HepG2 (cell line): ENCODE measurements at regions not wholly inside any gene's neighbourhood (a gene's known extent, or its start where the extent isn't known, plus 50 kb on each side); places are given as distances from the start of the nearest gene placed in this dataset.

Experiments
- CTCF ChIP-seq: sonication (generic); formaldehyde crosslinking; IDR thresholded peaks from 2 replicates; pipeline ENCODE4 v1.5.0; 2020; ENCODE audit warnings: mild to moderate bottlenecking, missing genetic modification reagents, moderate library complexity
- FOXO1 ChIP-seq: sonication (generic); formaldehyde crosslinking; IDR thresholded peaks from 2 replicates; pipeline ENCODE4 v1.4.0; 2020; ENCODE audit warnings: missing genetic modification reagents
- FOXP1 ChIP-seq, 2 experiments: fragments of 450-650 bp in 1 of 2; IDR thresholded peaks; 2 replicates each; pipeline ENCODE4 v1.6.1; 2017 to 2018; ENCODE audit warnings: antibody characterized with exemption in 1 of 2
- GATAD2A ChIP-seq: IDR thresholded peaks from 2 replicates; pipeline ENCODE4 v1.6.1; 2016
- GTF3A ChIP-seq: sonication (generic); formaldehyde crosslinking; conservative IDR thresholded peaks from 2 replicates; pipeline ENCODE4 v1.4.0; 2020; ENCODE audit warnings: mild to moderate bottlenecking, missing genetic modification reagents
- HMGXB4 ChIP-seq, 2 experiments: sonication (generic) in 1 of 2; formaldehyde crosslinking in 1 of 2; IDR thresholded peaks; 2 replicates each; pipeline versions ENCODE4 v1.4.0 to v1.6.1; 2018 to 2020; ENCODE audit warnings: missing genetic modification reagents in 2 of 2, borderline replicate concordance in 1 of 2, low read depth in 1 of 2, mild to moderate bottlenecking in 1 of 2, missing biosample characterization in 1 of 2
- HNRNPL ChIP-seq: fragments of 200-400 bp; formaldehyde crosslinking; IDR thresholded peaks from 2 replicates; pipeline ENCODE4 v1.6.1; 2017; ENCODE audit warnings: mild to moderate bottlenecking, low read depth, low read length
- ISX ChIP-seq: sonication (generic); formaldehyde crosslinking; conservative IDR thresholded peaks from 2 replicates; pipeline ENCODE4 v1.5.0; 2020; ENCODE audit warnings: missing genetic modification reagents
- MYNN ChIP-seq: sonication (generic); formaldehyde crosslinking; IDR thresholded peaks from 2 replicates; pipeline ENCODE4 v1.4.0; 2020; ENCODE audit warnings: mild to moderate bottlenecking, low read depth, missing genetic modification reagents
- NFIB ChIP-seq: sonication (generic); formaldehyde crosslinking; IDR thresholded peaks from 2 replicates; pipeline ENCODE4 v1.9.0; 2021; ENCODE audit warnings: missing genetic modification reagents, mild to moderate bottlenecking, borderline replicate concordance
- ZGPAT ChIP-seq: IDR thresholded peaks from 2 replicates; pipeline ENCODE4 v1.6.1; 2016; ENCODE audit warnings: mild to moderate bottlenecking
- ZIK1 ChIP-seq: sonication (generic); formaldehyde crosslinking; IDR thresholded peaks from 2 replicates; pipeline ENCODE4 v1.5.0; 2020; ENCODE audit warnings: mild to moderate bottlenecking, low read depth, missing genetic modification reagents, borderline replicate concordance
- ZNF232 ChIP-seq: sonication (generic); formaldehyde crosslinking; IDR thresholded peaks from 2 replicates; pipeline ENCODE4 v1.4.0; 2020; ENCODE audit warnings: missing genetic modification reagents, borderline replicate concordance
- ZNF841 ChIP-seq: sonication (generic); formaldehyde crosslinking; IDR thresholded peaks from 2 replicates; pipeline ENCODE4 v1.8.1; 2023; ENCODE audit warnings: missing genetic modification reagents, borderline replicate concordance
- TF ChIP-seq, protein P1 (sequence below): sonication (generic); formaldehyde crosslinking; IDR thresholded peaks from 2 replicates; pipeline ENCODE4 v1.4.0; 2020; ENCODE audit warnings: mild to moderate bottlenecking, missing genetic modification reagents

DNA sequence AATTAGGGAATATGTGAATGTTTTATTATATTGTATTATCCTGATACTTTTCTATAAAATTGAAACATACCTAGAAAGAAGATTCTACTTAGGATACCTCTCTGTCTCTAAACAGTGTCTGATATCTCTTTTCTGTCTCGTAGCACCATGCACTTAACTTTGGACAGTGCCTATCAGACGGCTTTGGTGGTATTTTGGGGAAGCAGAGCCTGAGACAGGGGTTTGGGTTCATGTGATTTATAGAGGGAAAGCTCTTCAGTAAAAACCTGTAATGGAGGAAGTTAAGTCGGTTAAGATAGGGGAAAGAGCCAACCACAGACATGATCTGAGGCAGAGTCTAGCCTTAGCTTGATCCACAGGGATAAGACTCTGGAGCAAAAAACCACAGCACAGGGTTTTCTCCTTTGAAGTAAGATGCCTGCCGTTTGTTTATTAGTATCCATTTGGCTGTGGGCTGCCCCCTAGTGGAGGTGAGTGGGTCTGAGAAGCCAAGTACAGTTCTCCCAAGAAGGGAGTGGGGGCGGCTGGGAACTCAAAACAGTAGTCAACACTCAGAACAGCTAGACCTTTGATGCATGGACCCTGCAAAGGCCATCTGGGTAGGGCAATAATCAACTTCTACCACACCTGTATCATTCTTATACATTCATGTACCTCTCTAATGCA, 141.2 kb upstream of the ASTN2 start (continued):
- no peak for TF ChIP-seq ZGPAT (CRISPR knock-in tag)
- no peak for TF ChIP-seq GTF3A (CRISPR knock-in tag)
- TF ChIP-seq FOXP1 (IDR thresholded peaks at IDR 0.05) = no peak
- TF ChIP-seq FOXP1 (CRISPR knock-in tag; IDR thresholded peaks at IDR 0.05) = 0 out of 2 replicates have a peak, but pooled peaks have one; percentile 13
- TF ChIP-seq HNRNPL = no peak
- TF ChIP-seq ZIK1 (CRISPR knock-in tag) = no peak
- TF ChIP-seq HMGXB4 (CRISPR knock-in tag; IDR thresholded peaks at IDR 0.05; ENCODE audit: borderline replicate concordance in 1 of 2, low read depth in 1 of 2) = no peak
- TF ChIP-seq CTCF = peak; percentile 76
- TF ChIP-seq MYNN (CRISPR knock-in tag) = no peak
- TF ChIP-seq FOXO1 = 0 out of 2 replicates have a peak, but pooled peaks have one; percentile 51
- TF ChIP-seq NFIB = no peak
- no peak for TF ChIP-seq ZNF841
- TF ChIP-seq ISX (CRISPR knock-in tag) = no peak
- TF ChIP-seq, protein P1, sequence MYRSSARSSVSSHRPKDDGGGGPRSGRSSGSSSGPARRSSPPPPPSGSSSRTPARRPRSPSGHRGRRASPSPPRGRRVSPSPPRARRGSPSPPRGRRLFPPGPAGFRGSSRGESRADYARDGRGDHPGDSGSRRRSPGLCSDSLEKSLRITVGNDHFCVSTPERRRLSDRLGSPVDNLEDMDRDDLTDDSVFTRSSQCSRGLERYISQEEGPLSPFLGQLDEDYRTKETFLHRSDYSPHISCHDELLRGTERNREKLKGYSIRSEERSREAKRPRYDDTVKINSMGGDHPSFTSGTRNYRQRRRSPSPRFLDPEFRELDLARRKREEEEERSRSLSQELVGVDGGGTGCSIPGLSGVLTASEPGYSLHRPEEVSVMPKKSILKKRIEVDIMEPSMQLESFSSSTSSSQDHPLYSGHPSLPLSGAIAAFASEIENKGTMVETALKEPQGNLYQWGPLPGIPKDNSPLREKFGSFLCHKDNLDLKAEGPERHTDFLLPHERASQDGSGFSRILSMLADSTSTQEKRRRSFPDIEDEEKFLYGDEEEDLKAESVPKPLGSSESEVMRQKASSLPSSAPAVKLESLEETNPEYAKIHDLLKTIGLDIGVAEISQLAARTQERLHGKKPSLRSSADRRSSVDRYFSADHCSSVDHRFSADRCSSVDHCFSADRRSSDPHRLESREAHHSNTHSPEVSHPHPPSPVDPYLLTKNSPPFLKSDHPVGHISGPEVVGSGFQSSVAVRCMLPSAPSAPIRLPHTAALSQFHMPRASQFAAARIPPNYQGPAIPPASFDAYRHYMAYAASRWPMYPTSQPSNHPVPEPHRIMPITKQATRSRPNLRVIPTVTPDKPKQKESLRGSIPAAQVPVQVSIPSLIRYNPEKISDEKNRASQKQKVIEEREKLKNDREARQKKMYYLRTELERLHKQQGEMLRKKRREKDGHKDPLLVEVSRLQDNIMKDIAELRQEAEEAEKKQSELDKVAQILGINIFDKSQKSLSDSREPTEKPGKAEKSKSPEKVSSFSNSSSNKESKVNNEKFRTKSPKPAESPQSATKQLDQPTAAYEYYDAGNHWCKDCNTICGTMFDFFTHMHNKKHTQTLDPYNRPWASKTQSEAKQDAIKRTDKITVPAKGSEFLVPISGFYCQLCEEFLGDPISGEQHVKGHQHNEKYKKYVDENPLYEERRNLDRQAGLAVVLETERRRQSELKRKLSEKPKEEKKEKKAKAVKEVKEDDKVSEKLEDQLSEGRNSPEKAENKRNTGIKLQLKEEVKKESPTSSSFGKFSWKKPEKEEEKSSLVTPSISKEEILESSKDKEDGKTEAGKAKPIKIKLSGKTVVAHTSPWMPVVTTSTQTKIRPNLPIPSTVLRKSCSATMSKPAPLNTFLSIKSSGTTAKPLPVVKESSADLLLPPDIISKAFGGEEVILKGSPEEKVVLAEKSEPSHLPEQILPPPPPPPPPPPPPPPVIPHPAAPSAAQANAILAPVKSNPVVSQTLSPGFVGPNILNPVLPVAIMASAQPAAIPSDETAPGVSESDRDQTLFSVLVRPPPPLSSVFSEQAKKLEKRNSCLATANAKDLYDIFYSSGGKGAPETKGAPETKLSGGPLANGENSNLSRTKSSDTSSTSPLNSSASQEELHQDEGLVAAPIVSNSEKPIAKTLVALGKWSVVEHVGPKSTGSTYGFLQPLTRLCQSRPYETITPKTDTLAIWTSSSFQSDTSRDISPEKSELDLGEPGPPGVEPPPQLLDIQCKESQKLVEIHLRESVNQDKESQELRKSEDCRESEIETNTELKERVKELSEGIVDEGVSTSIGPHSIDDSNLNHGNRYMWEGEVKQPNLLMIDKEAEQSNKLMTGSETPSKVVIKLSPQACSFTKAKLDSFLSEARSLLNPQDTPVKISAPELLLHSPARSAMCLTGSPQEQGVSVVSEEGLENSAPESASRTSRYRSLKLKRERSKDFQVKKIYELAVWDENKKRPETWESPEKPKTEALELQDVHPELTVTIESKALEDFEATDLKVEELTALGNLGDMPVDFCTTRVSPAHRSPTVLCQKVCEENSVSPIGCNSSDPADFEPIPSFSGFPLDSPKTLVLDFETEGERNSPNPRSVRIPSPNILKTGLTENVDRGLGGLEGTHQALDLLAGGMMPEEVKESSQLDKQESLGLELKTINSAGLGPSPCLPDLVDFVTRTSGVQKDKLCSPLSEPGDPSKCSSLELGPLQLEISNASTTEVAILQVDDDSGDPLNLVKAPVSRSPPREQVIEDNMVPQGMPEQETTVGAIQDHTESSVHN (CRISPR knock-in tag) = no peak
- 0 out of 2 replicates have a peak, but pooled peaks have one; percentile 27 for TF ChIP-seq GATAD2A (CRISPR knock-in tag)
- TF ChIP-seq ZNF232 (CRISPR knock-in tag) = no peak
